GM12873 (cell line): ENCODE measurements at regions not wholly inside any gene's neighbourhood (a gene's known extent, or its start where the extent isn't known, plus 50 kb on each side); places are given as distances from the start of the nearest gene placed in this dataset.

Source experiments
- TF ChIP-seq, protein P1 (sequence below): IDR thresholded peaks from 2 replicates; pipeline ENCODE4 v1.5.1; 2012; ENCODE audit warnings: low read depth, mild to moderate bottlenecking, moderate library complexity, low read length, control low read depth; ENCODE audit not compliant: insufficient read depth; ENCODE audit errors: missing control alignments

GRCh38 chr1:234985516-234986294, 142.9 kb downstream of the TOMM20 start:
- TF ChIP-seq, protein P1, sequence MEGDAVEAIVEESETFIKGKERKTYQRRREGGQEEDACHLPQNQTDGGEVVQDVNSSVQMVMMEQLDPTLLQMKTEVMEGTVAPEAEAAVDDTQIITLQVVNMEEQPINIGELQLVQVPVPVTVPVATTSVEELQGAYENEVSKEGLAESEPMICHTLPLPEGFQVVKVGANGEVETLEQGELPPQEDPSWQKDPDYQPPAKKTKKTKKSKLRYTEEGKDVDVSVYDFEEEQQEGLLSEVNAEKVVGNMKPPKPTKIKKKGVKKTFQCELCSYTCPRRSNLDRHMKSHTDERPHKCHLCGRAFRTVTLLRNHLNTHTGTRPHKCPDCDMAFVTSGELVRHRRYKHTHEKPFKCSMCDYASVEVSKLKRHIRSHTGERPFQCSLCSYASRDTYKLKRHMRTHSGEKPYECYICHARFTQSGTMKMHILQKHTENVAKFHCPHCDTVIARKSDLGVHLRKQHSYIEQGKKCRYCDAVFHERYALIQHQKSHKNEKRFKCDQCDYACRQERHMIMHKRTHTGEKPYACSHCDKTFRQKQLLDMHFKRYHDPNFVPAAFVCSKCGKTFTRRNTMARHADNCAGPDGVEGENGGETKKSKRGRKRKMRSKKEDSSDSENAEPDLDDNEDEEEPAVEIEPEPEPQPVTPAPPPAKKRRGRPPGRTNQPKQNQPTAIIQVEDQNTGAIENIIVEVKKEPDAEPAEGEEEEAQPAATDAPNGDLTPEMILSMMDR = no peak

- TF ChIP-seq, protein P1 = no peak
Measured at GRCh38 chr1:234985007-234985370, 143.6 kb downstream of the TOMM20 start.

DNA sequence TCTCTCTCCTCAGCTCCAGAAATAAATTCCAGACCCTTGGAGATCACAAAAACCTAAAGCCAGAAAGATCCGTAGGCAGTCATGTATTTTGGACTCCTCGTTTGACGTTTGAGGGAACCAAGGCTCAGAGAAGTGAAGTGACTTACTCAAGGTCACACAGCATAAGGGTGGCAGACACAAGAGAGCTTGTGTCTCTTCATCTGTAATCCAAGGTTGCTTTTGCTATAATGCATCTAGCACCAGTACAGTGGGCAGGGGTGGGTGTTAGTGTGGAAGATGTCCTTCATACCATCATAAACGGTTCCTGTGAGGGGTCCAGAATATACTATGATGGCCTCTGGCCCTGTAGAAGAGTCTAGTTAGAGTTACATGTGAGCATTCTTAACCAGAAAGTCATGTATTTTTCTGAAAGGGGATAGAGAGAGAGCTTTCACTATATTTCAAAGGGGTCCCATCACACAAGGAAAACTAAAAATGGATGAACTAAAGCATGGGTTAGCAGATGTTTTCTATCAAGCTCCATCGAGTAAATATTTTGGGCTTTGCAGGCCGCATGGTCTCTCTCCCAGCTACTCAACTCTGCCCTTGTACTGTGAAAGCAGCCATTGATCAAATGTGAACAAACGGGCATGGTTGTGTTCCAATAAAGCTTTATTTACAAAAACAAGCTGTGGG, 144.9 kb downstream of the TOMM20 start:
- TF ChIP-seq, protein P1 = no peak

DNA sequence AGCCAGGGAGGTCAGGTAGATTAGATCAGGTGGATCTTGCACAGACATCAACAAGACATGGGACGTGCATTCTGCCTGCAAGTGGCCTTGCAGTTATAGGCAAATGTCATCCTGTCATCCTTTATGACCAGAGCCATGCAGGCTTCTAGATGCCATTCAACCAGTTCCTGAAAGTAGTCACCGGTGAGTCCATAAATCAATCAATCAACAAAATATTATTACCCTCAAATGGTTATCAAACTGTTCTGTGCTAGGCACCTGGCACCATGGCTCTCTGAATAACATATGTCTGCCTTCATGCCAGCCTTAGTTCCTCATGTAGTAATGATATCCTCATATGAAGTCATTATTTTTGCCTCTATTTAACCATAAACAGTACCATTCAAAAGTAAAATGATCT, 146.9 kb downstream of the TOMM20 start:
- TF ChIP-seq, protein P1 = no peak

- TF ChIP-seq, protein P1 = no peak
Measured at GRCh38 chr1:234980645-234981396, 147.8 kb downstream of the TOMM20 start.

DNA sequence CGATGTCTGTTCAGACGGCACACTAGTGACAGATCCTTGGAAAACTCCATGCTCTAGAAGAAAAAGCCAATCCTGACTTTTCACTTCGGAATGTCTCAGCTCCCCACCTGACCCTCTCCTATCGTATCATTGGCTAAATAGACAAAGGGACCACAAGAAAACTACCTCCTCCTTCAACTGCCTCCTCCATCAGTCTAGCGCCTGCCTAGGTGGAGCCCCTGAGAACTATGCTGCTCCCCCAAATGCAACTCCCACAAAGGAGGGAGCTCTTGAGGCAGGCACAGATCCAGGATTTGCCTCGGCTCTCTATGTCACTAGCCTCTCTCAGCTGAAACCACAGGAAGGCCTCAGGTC, 148.4 kb downstream of the TOMM20 start:
- TF ChIP-seq, protein P1 = peak; percentile 8
